ENCODE measurements at regions not wholly inside any gene's neighbourhood (a gene's known extent, or its start where the extent isn't known, plus 50 kb on each side); places are given as distances from the start of the nearest gene placed in this dataset.

DNA sequence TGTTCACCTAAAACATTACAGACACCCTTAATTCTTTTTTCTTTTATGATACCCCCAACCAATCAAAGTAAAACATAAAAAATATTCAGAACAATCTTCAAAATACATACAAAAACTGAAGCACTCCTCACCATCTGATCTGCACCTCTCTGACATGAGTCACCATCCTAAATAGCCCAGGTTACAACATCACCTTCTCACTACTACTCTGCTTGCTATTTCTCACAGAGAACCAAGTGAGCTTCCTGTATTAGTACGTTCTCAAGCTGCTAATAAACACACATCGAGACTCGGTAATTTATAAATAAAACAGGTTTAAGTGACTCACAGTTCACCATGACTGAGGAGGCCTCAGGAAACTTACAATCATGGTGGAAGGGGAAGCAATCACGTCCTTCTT, 183.5 kb downstream of the CBLN2 start:
- TF ChIP-seq, protein P1, sequence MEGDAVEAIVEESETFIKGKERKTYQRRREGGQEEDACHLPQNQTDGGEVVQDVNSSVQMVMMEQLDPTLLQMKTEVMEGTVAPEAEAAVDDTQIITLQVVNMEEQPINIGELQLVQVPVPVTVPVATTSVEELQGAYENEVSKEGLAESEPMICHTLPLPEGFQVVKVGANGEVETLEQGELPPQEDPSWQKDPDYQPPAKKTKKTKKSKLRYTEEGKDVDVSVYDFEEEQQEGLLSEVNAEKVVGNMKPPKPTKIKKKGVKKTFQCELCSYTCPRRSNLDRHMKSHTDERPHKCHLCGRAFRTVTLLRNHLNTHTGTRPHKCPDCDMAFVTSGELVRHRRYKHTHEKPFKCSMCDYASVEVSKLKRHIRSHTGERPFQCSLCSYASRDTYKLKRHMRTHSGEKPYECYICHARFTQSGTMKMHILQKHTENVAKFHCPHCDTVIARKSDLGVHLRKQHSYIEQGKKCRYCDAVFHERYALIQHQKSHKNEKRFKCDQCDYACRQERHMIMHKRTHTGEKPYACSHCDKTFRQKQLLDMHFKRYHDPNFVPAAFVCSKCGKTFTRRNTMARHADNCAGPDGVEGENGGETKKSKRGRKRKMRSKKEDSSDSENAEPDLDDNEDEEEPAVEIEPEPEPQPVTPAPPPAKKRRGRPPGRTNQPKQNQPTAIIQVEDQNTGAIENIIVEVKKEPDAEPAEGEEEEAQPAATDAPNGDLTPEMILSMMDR (IDR thresholded peaks at IDR 0.05), result no peak
- no peak for TF ChIP-seq POLR2A (IDR thresholded peaks at IDR 0.05)

All from right lobe of liver (tissue), 4 donors.